GM21529 (cell line): ENCODE measurements at regions not wholly inside any gene's neighbourhood (a gene's known extent, or its start where the extent isn't known, plus 50 kb on each side); places are given as distances from the start of the nearest gene placed in this dataset.

Experiments used
- ATAC-seq: cut with Tn5 transposase; IDR thresholded peaks from one replicate; pipeline ENCODE4 v1.9.1; 2021; ENCODE audit not compliant: unreplicated experiment

DNA sequence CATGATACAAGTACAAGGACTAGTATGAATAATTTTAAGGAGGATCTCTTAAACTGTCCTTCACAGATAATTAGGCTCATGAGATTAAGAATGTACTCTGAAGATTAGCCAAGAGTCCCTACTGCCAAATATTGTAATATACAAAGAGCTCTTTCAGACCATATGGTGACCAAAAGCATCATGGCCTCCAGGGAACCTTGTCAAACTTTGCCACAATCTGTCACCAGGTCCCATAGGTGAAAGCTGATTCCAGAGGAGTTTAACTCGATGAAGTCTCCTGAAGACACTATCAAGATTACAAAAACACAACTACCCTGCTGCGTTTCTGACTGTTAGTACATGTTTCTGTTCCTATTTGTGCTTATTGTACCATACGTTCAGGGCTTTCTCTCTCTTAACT is 395.4 kb upstream of the ITGA1 start:
- ATAC-seq = no peak

DNA sequence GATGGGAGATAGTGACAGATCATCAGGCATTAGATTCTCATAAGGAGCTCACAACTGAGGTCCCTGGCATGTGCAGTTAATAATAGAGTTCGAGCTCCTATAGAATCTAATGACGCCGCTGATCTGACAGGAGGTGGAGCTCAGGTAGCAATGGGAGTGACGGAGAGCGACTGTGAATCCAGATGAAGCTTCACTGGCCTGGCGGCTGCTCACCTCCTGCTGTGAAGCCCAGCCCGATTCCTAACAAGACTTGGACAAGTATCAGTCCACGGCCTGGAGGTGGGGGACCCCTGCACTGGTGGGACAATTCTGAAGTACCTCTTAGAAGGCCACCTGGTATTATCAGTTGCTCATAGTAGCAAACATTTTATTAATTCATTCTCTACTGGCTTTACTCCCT is 377.9 kb upstream of the ITGA1 start:
- ATAC-seq = no peak

DNA sequence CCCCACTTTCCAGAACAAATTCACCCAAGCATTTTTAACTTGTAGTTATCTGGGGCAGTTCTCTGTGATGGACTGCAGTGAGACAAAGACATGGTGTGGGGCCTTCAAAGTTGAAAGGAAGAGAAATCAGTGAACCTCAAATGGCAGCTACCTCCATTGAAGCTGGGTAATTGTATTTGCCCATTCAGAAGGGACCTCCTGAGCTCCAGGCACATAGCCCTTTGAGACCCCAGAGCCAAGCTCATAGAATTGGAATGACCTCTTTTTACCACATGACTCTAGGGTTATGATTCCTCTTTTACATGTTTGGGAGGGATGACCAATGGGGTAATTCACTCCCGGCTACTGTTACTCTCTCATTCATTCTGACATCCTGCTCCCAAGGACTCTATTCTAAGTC is 368.4 kb upstream of the ITGA1 start:
- no peak for ATAC-seq

DNA sequence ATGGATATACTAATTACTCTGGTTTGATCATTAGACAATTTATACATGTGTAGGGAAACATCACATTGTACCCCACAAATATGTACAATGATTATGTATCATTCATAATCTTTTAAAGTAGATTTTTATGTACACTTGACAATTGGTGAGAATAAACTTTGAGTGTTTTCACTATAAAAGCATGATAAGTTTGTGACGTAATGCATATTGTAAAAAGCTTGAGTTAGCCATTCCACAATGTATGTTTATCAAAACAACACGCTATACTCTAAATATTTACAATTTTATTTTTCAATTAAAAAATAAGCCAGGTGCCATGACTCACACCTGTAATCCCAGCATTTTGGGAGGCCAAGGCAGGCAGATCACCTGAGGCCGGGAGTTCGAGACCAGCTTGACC is 360.1 kb upstream of the ITGA1 start:
- no peak for ATAC-seq

DNA sequence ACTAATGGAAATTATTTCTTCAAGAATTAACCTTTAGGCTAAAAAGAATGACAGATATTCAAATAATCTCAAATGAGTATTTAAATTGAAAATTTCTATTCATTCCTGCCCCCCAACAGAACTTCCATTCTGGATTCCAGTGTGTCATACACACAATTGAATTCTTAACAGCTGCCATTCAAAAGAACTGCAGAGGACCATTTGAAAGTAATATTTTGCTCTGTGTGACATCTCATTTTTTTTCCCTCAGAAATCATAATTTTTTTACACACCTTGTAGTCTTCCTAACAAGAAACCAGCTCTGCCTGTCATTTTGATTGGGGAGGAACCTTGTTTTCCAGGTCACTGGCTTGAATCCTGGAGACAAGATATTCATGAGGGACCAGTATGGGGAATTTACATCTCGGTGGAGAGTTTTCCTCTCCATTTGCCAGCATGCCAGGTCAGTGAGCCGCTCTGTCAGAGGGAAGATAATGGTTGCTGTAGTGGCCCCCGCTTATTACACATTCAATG is 358.7 kb upstream of the ITGA1 start:
- no peak for ATAC-seq

DNA sequence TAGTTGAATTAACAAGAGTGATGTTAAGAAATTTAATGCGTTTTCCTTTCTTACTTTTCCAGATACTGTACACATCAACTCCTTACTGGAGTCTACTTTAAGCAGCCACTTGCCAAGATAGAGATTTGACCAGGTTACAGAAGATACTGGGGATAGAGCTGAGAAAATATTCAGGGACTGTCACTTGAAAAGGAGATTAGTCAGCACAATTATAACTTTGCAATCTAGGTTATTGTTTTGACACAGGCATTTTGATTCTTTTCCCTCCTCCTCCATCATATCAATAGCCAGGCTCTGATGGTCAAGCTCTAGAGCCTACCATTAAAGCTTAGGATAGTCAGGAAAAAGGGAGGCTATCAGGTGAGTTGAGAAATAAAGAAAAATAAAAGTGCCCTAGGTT is 345.9 kb upstream of the ITGA1 start:
- no peak for ATAC-seq

DNA sequence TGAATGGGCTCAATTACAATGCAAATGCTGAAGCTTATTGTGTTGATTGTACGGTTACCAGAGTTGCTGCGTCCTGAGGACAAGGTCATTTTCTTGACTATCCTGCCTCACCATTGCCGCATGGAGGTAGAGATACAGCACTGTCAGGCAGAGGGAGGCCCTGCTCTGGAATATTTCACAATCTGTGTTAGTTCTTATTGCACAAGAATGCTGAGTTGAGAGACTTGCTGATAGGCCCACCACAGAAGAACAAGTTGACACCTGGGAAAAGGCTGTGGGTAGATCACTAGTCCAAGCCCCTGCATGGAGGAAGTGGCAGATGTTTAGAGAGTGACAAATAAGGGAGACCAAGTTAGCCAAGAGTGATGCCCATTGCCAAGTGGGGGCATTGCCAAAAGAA is 344.5 kb upstream of the ITGA1 start:
- ATAC-seq = no peak

DNA sequence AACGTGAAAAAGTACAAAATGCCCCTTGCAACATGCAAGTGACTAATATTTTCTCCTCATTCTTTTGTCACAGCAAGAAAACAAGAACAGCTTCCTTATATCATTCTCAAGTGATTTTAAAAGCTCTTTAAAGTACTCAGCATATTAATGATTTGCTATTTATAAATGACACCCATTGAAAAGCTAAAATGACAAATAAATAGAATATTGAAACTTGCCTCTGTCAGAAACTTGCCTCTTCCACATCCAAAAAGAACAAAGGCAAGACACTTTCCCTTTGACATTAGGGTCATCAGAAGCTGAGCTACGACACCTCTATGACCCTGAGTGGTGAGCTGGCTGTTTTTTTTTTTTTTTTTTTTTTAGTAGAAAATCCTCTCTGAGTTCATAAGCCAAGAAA is 339.6 kb upstream of the ITGA1 start:
- no peak for ATAC-seq

DNA sequence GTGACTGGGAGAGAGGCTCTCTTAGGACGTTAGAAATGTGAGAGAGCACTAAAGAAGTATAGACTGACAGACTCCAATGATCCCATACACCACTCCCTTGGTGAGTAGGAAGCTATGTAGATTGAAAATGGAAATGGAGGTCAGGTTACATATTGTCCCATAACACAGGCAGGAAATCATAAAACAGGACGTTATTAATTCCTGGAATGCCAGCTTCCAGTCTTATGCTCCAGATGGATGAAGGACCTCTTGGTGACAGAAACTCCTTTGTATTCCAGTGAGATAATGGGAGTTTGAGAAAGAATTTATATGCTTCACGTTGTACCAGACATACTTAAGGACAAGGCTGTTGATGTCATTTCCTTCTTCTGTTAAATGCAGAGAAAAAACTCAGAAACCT is 338.2 kb upstream of the ITGA1 start:
- ATAC-seq = no peak

DNA sequence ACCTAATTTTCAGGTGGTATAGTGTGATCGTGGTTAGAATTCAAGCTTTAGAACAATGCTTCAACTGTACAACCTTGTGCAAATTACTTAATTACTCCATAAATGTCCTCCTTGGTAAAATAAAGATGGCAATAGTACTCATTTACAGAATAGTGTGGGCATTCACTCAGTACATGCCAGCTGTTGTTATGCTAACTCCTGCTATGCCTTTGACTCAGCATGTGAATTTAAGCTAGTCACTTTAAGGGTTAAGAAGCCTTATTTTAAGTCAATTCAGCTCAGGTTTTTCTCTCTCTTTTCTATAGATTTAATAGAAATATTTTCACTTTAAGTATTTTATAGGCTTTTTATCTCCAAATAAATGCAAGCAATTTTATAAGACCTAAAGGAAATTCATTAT is 335.6 kb upstream of the ITGA1 start:
- ATAC-seq = no peak

DNA sequence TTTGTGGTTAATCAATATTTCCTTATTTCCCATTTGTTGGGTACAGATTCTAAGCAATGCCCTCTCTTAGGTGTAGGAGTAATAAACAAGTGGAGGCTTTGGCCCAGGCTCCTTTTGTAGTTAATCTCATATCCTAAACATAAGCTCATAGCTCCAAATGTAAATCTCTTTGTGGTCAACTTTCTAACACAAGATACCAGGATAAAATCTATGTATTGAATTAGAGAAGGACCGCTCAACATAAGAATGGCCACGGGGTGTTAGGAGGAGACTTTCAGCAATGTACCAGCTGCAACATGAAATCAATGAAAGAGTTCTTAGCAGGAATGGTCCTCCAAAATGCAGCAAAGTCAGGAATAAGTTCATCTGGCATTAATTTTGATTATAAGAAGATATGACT is 334.5 kb upstream of the ITGA1 start:
- no peak for ATAC-seq

DNA sequence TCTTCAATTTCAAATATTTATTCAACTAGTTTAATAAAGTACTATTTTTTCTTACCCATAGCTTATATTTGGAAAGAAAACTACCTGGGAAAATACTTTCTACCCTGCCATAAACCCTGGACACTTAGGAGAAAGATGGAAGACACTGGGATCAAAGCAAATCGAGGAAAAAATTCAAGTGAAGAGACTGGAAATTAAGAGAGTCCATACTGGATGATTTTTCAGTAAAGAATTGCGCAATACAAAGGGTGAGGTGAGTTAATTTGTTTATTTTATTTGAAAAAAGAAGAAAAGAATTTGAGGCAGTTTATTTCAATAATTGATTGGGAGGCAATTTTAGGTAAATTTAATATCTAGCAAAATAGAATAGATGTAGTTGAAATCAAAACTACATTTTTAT is 331.8 kb upstream of the ITGA1 start:
- ATAC-seq = no peak

DNA sequence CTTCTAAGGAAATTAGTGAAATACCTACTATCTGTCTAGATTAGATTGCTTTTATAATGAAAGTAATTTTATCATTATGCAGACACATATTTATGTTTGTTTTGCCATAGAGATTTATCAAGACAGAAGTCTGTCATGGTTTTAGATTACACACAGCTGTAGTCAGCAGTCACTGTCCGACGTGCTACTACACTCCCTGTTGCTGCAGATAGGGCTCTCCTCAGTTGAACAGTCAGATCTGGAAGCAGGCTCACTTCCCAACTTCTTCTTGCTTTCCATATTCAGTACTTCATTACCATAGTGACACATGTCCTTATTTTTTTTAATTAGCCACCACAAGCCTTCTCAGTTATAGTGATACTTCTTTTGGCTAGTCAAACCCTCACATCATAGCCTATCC is 329.9 kb upstream of the ITGA1 start:
- ATAC-seq = no peak

DNA sequence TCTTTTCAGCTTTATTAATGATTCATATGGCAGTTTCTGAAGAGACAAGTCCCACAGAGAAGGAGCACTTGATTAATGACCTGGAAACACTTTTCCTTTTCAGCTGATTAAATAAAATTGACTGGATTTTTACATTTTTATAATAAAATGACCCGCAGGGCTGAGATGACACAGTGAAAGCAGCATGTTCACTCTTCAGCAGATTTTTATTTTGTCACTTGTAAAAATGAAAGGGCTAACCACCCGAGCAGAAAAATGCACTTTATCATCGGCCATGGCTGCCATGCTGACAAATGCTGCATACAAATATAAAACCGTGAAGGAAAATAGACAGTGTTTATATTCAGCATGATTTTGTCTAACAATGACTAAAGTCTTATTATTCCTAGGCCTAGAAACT is 321.6 kb upstream of the ITGA1 start:
- ATAC-seq = no peak

DNA sequence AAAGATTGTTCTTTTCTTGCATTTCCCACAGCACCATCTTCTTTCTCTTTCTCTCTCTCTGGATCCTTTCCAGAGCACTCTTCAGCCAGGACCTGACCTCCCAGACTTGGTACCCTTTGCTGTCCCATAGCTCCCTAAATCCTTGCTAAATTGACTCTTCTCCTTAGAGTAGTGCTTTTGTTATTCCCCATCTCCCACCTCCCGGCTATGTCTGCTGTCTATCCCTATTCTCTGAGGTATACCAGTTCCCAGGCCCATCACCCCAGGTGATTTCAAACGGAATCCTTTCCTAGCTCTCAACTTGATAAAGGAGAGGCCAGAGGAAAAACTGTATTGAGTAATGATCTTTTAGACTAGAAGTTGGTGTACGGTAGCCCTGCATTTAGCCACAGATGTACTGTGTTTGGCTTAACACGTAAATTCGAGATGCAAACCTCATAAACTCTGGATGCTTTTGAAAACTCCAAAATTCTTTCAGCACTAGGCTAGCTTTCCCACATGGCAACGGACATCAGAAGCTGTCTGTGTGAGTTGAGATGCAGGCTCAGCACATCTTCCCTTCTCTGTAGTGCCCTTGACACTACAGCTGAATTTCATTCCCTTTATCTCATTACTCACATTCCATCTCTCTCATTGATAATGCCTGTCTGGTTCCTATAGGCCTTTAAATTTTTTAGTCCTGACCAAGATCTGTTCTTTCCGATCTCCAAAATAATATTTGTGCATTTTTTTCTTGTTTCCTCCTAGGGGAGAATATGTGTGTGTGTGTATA is 320.8 kb upstream of the ITGA1 start:
- no peak for ATAC-seq

DNA sequence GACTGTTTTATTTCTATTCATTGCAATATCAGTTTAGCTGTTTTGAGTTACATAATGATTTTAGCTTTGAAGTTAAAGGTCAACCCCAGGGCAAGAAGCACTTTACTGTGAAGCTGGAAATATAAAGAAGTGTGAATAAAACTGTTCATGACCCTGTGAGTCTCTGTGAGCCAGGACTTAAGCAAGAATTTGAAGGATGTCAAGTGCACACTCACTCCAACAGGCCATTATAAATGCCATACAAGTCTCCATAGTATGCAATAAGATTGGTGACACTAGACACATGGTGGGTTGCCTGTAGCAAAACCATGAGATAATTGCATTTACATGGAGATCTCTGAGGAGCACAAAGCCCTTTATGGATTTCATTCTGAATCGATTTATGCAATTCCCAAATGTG is 318.7 kb upstream of the ITGA1 start:
- ATAC-seq = no peak

DNA sequence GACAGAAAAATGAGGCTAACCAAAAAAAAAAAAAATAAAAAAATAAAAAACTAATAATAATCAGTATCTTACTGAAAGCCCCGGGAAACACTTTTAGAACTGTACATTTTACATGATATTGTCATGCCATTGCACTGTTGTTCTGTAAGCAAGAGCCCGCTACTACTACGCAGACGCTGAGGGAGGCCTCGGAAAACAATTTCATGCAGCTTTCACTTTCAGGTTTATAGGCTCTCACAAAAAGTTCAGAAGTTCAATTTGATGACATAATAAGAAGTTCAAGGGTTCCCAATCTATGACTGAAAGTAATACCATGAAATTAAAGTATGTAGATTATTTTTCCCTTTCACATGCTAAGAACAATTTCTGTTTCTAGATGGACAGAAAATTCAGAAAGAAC is 318.3 kb upstream of the ITGA1 start:
- ATAC-seq = no peak

DNA sequence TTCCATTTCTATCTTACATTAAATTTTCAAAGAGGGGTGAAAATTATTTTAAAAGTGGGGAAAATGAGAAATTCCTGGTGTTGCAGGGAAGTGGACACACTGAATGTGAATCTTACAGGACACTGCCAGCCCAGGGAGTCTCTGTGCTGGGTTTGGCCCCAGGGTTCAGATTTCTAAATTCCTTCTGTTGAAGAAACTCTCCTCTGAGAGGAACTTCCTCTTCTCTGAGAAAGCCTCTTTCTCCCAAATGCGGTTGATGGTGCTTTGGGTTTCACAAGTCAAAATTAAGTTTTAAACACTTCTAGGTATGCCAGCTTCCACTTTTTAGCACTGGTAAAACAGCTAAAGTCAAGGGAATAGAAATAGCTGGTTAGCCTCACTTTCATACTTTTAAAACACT is 317.9 kb upstream of the ITGA1 start:
- no peak for ATAC-seq

DNA sequence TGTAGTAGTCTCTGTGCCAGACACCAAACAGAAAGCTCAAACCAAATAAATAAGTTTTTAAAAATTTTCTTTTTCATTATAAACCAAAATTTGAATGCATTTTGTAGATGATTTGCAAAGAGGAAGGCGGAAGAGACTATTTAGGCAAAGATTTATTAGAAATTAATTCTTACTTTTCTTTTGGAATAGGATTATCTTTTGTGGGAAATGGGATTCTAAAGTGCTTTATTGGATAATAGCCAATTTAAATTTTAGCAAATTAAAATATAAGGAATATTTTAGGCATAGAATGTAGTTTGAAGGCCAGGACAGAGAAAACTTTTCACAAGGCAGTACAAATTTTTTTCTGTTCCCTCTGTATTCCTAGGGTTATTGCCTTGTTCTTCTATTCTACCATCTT is 311.4 kb upstream of the ITGA1 start:
- no peak for ATAC-seq

DNA sequence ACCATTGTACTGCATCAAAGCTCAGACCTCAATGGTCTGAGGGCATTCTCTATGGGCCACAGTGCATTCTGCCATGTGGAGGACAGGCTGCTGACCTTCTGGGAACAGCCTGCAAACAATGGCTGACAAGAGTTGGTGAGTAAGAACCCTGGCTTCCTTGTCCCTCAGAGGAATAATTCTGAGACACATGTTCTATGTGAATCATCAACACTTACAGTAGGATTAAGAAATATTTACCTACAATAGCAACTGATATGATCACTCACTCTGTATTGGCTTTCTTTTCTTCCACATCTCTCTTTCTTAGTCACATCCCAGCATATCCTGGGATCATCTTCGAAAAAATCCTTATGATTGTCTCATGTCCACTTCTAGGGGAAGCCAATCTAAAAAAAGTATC is 306.5 kb upstream of the ITGA1 start:
- ATAC-seq = no peak

DNA sequence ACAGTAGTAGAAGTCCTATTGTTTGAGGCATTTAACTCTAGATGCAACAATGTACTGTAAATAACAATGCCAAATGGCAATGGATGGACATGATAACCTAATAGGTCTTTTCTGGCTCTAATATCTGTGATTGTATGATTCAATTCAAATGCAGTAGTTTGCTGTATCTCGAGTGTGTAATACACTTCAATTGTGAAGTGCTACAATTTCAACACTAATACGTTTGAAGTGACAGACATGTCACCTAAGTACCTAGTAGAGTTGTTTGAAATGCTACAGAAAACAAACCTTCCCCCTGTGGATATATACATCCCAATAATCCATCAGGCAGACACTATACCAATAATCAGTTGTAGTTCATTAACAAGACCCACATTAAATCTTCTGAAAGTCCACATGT is 305.9 kb upstream of the ITGA1 start:
- ATAC-seq = no peak

DNA sequence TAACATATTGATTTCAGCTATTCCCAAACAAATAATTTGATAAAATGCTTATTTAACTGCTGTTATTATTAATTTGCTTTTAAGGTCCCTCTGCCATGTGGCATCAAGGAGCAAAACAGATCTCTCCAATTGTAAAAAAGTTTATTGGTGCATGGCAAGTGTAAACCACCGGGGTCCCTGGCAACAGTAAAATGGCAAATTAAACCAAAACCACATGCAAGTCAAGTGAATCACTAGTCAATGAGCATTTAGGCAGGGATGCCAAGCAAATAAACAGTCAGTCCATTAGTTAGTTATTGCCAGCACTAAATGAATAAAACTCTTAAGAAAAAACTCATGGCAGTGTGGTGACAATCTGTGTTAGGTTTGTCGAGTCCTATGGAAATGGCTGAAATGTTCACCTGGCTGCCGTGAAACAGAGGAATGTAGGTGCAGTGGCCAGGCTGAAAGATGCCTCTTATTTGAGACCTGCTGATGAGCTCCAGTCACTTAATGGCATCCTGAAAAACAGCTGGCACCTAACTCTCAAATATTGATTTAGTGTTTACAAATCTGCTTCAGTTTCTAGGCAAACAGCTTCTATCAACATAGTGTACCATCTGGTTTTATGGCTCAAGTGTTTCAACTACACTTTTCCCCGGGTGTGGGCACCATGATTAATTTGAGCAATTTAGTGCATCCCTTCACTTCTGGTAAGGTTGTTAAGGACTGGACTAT is 296.5 kb upstream of the ITGA1 start:
- no peak for ATAC-seq

DNA sequence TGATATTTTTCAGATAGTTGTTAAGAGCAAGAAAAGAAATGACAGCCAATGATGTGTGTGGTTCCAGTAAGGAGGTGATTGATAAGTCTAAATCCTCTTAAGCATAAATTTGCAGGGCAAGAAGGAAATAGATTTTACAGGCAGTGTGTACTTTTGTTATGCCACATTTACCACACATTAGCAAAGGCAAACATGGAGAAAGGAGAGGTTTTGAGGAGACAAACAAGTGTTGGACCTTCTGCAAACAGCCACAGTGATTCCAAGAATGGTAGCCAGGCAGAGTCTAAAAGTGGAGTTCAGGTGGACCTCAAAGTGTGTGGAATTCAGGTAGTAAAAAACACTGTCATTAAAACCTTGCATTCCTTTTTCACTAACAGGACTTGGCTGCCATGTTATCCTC is 295.9 kb upstream of the ITGA1 start:
- ATAC-seq = no peak
